ENCODE measurements at regions not wholly inside any gene's neighbourhood (a gene's known extent, or its start where the extent isn't known, plus 50 kb on each side); places are given as distances from the start of the nearest gene placed in this dataset.

DNA sequence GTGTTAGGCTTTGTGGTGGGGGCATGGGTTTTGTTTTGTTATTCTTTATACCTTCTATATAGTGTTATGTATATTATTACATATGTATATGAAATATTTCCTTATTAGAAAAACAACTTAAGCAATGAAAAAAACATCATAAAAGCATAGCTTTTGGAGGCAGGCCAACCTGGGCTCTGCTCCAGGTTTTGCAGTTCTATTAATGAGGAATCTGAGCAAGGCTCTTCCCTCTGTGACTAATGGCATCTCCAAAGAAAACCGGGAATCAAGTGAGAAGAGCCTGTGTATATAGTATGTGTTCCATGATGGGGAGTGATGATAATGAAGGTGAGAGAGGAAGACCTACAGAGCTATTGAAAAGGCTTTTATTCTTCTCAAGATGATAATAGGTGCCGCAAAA lies 291.1 kb downstream of the CLIC5 start:
- Histone ChIP-seq H3K36me3 (ENCODE audit: control insufficient read depth, insufficient read depth, low read length) (no peaks in the 10 kb centered on the region), H3K27ac (ENCODE audit: low read length) (no peak overlapping the region), H3K27me3 (ENCODE audit: control insufficient read depth, insufficient read depth, low read length) (no peaks in the 10 kb centered on the region), H3K4me3 (ENCODE audit: low read length) (no peak overlapping the region), H3K9me3 (ENCODE audit: control insufficient read depth, insufficient read depth, low read length) (peaks cover 5% of the 10 kb centered on the region), H3K4me1 (ENCODE audit: control insufficient read depth, insufficient read depth, low read length) (no peaks in the 10 kb centered on the region)
- intact Hi-C loops (cut with micrococcal nuclease) = no loop called here
- Mint-ChIP-seq H3K9me3 (peaks cover 0 to 3% of the 10 kb centered on the region in 2 donors), H3K27me3 (ENCODE audit: low read depth in 2 of 2) (peaks cover 0 to 5% of the 10 kb centered on the region in 2 donors), H3K4me3 (no peak overlapping the region), H3K27ac (no peak overlapping the region), H3K36me3 (no peaks in the 10 kb centered on the region), H3K4me1 (no peaks in the 10 kb centered on the region)
- 78% methylated on average over 2 of the region's 2 CpGs for WGBS (ENCODE audit: insufficient coverage)
- TF ChIP-seq, protein P1, sequence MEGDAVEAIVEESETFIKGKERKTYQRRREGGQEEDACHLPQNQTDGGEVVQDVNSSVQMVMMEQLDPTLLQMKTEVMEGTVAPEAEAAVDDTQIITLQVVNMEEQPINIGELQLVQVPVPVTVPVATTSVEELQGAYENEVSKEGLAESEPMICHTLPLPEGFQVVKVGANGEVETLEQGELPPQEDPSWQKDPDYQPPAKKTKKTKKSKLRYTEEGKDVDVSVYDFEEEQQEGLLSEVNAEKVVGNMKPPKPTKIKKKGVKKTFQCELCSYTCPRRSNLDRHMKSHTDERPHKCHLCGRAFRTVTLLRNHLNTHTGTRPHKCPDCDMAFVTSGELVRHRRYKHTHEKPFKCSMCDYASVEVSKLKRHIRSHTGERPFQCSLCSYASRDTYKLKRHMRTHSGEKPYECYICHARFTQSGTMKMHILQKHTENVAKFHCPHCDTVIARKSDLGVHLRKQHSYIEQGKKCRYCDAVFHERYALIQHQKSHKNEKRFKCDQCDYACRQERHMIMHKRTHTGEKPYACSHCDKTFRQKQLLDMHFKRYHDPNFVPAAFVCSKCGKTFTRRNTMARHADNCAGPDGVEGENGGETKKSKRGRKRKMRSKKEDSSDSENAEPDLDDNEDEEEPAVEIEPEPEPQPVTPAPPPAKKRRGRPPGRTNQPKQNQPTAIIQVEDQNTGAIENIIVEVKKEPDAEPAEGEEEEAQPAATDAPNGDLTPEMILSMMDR (IDR thresholded peaks at IDR 0.05) = no peak
- DNase-seq (no peak), ATAC-seq (no peak)

DNA sequence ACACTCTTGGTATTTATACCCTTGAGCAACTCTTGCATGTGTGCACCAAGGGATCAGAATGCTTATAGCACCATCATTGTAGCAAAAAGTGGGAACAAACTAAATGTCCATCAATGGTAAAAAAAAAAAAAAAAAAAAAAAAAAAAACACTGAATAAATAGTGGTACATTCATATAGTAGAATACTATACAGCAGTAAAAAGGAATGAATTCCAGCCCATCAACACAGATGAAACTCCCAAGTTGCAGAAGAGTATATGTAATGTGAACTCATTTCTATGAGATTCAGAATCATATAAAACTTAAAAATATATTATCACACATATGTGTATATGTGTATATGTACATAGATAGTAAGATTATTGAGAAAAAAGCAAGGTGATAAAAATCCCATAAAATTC lies 291.6 kb downstream of the CLIC5 start:
- no peaks in the 10 kb centered on the region for H3K4me1 Mint-ChIP-seq
- no peak overlapping the region for H3K4me3 ChIP-seq (ENCODE audit: low read length)
- DNase-seq = no peak
- H3K36me3 ChIP-seq (ENCODE audit: control insufficient read depth, insufficient read depth, low read length) = no peaks in the 10 kb centered on the region
- intact Hi-C loops (cut with micrococcal nuclease) = no loop called here
- ATAC-seq = no peak
- H3K36me3 Mint-ChIP-seq = no peaks in the 10 kb centered on the region
- H3K4me3 Mint-ChIP-seq = no peak overlapping the region
- peaks cover 0 to 3% of the 10 kb centered on the region in 2 donors for H3K9me3 Mint-ChIP-seq
- H3K27me3 Mint-ChIP-seq (ENCODE audit: low read depth in 2 of 2) = peaks cover 0 to 5% of the 10 kb centered on the region in 2 donors
- no peak overlapping the region for H3K27ac Mint-ChIP-seq
- TF ChIP-seq, protein P1 (IDR thresholded peaks at IDR 0.05) = no peak
- peaks cover 5% of the 10 kb centered on the region for H3K9me3 ChIP-seq (ENCODE audit: control insufficient read depth, insufficient read depth, low read length)
- no peak overlapping the region for H3K27ac ChIP-seq (ENCODE audit: low read length)
- no peaks in the 10 kb centered on the region for H3K4me1 ChIP-seq (ENCODE audit: control insufficient read depth, insufficient read depth, low read length)
- H3K27me3 ChIP-seq (ENCODE audit: control insufficient read depth, insufficient read depth, low read length) = no peaks in the 10 kb centered on the region

DNA sequence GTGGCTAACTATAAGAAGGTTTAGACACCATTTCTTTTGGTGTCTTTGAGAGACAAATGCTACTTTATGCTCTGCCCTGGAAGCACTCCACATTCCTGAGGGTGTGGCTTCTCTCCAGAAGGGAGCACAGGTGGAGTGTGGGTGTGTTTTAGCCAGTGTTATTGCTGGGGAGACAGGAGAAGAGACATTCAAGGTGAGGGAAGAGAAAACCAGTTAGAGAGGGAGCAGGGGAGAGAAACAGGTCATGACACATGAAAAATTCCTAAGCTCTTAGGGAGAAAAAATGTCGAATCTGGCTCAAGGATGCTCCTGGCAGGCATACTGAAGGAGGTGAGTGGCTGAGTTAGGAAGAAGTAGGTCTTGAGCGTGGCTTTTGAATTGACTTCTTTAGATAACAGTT lies 292.8 kb downstream of the CLIC5 start:
- Mint-ChIP-seq H3K4me1 (no peaks in the 10 kb centered on the region), H3K36me3 (no peaks in the 10 kb centered on the region), H3K27ac (no peak overlapping the region), H3K9me3 (peaks cover 0 to 3% of the 10 kb centered on the region in 2 donors), H3K4me3 (no peak overlapping the region), H3K27me3 (ENCODE audit: low read depth in 2 of 2) (peaks cover 0 to 11% of the 10 kb centered on the region in 2 donors)
- H3K27ac ChIP-seq (ENCODE audit: low read length) = no peak overlapping the region
- H3K27me3 ChIP-seq (ENCODE audit: control insufficient read depth, insufficient read depth, low read length) = no peaks in the 10 kb centered on the region
- no peak for DNase-seq
- WGBS (ENCODE audit: insufficient coverage) = 94% methylated on average over 2 of the region's 2 CpGs
- H3K36me3 ChIP-seq (ENCODE audit: control insufficient read depth, insufficient read depth, low read length) = no peaks in the 10 kb centered on the region
- H3K4me1 ChIP-seq (ENCODE audit: control insufficient read depth, insufficient read depth, low read length) = no peaks in the 10 kb centered on the region
- H3K4me3 ChIP-seq (ENCODE audit: low read length) = no peak overlapping the region
- intact Hi-C loops (cut with micrococcal nuclease) = no loop called here
- TF ChIP-seq, protein P1 (IDR thresholded peaks at IDR 0.05) = no peak
- ATAC-seq = no peak
- H3K9me3 ChIP-seq (ENCODE audit: control insufficient read depth, insufficient read depth, low read length) = peaks cover 5% of the 10 kb centered on the region

DNA sequence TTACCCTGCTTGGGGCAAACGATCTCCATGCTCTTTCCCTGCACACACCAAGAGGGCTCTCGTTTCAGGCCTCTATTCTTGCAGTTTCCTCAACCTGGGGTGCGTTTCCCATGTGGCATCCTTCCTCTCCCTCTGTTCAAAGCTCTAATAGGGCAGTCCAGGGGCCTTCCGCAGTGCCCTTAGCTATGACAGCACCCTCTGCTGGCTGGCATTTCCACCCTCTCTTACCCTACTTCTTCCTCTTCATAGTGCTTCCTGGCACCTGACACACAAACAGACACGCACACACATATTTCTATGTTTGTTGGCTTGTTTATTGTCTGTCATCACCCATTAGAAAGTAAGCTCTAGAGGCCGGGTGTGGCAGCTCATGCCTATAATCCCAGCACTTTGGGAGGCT lies 294.0 kb downstream of the CLIC5 start:
- H3K27ac ChIP-seq (ENCODE audit: low read length) = no peak overlapping the region
- no peak overlapping the region for H3K4me3 ChIP-seq (ENCODE audit: low read length)
- H3K9me3 Mint-ChIP-seq = peaks cover 0 to 3% of the 10 kb centered on the region in 2 donors
- intact Hi-C loops (cut with micrococcal nuclease) = no loop called here
- no peak for ATAC-seq
- H3K4me1 Mint-ChIP-seq = no peaks in the 10 kb centered on the region
- no peak overlapping the region for H3K4me3 Mint-ChIP-seq
- no peaks in the 10 kb centered on the region for H3K36me3 ChIP-seq (ENCODE audit: control insufficient read depth, insufficient read depth, low read length)
- H3K27me3 ChIP-seq (ENCODE audit: control insufficient read depth, insufficient read depth, low read length) = no peaks in the 10 kb centered on the region
- no peak for DNase-seq
- H3K27me3 Mint-ChIP-seq (ENCODE audit: low read depth in 2 of 2) = peaks cover 0 to 11% of the 10 kb centered on the region in 2 donors
- no peaks in the 10 kb centered on the region for H3K36me3 Mint-ChIP-seq
- no peak overlapping the region for H3K27ac Mint-ChIP-seq
- TF ChIP-seq, protein P1 (IDR thresholded peaks at IDR 0.05) = no peak
- no peaks in the 10 kb centered on the region for H3K4me1 ChIP-seq (ENCODE audit: control insufficient read depth, insufficient read depth, low read length)
- 89% methylated on average over 6 of the region's 6 CpGs for WGBS (ENCODE audit: insufficient coverage)
- H3K9me3 ChIP-seq (ENCODE audit: control insufficient read depth, insufficient read depth, low read length) = peaks cover 5% of the 10 kb centered on the region

Data from natural killer cell (primary cell).